Fibroblast of skin of left biceps (primary cell): ENCODE measurements at regions not wholly inside any gene's neighbourhood (a gene's known extent, or its start where the extent isn't known, plus 50 kb on each side); places are given as distances from the start of the nearest gene placed in this dataset.

Source experiments
- DNase-seq, 2 experiments: peaks; one replicate each; pipeline ENCODE4 v3.0.0-alpha.2; 2013; ENCODE audit warnings: low read depth in 2 of 2

DNA sequence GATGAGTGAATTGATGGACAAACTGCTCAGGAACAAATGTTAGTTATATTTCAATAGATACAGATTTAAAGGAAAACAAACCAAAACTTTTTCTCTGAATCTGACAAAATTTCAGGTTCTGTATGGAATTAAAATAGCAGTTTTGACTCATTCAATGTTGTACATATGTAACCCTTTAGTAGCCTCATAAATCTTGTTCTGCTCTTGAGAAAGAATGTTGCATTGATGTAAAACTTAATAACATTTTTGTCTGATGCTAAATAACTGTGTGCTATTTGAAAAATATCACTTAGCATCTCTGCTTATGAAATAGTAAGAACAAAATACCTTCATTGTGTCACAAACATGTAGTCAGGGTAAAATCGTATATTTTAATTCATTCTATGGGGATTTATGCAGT lies 168.9 kb upstream of the NOVA1 start:
- DNase-seq, result no peak

DNA sequence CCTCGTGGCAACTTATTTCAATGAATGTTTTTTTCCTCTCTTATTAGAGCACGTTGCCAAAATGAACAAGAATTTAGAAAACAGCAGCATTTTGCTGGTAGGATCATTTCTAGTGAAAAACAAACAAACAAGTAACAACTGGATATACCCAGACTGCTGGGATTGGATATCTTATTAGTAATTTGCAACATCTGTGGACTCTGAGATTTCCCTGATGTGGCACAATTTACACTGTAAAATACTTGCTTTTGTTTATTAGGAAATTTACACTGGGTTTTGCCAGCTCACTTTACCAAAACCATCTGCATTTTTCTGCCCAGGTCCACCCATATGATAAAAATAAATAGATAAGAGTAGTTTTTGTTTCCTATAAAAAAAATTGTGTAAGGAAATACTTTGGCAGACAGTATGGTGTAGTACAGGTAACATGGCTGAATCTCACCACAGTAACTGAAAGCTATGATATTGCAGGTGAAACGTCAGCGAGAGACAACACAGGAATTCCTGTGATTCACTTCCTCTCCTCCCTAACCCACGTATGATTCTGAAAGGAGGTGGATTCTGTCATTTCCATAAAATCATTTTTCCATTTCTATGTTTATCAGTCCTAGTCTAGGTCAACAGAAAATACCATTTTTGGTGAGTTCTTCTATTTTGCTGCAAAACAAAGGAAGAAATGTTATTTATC lies 176.2 kb upstream of the NOVA1 start:
- DNase-seq, result no peak

DNA sequence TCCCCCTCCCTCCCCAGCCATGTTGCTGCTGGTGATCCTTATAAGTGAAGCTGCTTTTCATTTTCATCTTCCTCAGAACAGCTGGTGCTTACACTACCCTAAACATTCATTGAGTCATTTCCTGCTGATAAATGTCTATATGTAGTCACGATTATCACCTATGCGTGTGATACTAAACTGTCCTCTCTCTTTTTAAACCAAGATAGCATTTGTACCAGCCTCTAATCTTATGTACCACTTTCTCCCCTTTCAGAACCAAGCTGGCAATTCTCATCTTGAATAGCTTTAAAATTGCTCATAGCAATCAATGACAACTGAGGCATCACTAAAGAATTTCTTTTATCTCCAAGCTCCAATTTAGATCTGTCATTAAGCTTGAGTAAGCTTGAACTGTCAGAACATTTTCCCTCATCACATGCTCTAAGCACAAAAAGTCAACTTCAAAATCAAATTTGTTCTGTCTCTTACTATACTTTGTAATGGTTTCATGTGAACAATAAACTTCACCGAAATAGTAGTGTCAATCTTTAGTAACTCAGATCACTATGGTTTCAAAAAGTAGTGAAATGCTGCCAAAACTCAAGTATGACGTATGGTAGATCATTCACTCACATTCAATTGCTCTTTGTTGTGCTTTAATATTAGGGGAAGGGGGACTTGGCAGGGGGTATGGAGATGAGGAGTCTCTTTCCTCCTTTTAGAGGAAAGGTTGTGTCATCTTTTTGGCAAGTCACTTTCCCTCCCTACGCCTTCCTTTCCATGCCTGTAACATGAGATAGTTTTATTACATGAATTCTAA lies 178.1 kb upstream of the NOVA1 start:
- DNase-seq, result no peak

DNA sequence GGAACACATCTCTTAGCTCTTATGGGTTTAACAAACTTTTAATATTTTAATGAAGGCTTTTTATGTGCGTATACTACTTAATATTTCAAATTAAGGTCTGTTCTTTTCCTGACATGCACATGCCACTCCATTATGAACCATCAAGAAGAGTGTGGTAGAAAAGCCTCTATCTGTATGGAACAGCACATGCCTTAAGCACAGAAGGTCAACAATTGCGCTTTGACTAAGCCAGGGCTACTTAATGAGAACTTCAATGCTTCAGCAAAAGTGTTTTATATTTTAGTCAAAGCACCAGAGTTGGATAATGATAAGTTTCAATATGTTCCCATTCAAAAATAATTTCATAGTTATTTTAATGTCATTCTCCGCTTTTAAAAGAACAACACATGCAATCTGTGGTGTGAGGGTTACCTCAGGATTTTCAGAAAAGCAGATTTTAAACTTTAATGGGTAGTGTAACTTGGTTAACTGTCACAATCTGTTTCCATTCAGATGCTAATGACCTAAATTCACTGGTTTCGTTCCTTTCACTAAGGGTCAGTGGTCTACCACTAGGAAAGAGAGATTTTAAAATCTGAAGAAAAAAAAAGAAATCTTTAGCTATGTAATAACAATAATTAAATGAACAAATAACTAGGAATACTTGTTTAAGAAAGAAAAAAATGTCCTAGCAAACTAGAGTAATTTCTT lies 193.4 kb upstream of the NOVA1 start:
- DNase-seq, result no peak

DNA sequence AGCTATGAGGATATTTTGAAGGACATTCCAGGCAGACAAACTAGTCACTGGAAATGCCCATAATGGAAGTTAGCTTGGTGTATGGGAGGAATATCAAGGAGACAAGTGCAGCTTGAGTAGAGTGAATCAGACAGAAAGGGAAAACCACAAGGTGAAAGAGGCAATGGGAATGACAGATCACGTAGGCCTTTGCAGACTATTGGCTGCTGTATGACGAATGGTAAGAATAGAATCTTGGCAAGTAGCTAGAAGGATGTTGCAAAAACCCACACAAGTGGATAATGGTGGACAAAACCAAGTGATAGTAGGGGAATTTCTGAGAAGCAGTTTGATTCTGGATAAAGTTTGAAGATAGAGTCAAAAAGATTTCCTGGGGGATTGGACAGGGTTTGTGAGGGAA lies 196.9 kb upstream of the NOVA1 start:
- DNase-seq, result peak in 1 of 2 experiments; percentile 4

DNA sequence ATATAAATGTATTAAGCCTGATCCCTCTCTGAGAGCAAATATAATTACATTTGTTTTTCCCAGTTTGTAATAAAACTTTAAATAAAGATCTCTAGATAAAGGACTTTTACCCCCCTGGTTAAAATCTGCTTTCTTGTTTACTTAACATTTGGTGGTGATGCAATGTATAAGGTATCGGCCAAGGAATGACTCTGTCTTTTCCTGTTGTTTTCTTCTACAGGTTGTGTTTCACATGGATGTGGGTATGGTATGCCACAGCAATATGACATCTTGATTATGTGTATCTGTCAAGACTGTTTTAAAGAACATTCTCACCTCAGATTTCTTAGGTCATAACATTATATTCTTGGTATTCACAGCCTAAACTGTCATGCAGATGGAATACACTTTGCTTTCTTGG lies 210.6 kb upstream of the NOVA1 start:
- no peak for DNase-seq

DNA sequence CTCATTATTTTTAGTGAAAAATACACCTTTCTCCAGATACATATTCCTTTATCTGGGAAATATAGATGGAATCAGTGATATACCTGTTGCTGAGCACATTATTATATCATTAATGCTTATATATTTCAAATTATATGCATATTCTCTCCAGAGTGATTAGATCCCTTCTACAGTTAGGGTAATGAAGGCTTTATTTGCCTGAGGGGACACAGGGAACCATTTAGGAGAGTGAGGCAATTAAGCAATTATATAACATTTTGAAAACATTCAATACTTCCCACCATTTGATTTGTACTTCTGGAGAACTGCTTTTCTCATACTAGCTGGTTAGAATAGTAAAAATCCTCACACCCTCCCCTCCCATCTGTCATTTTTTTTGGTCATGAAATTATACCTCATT lies 212.8 kb upstream of the NOVA1 start:
- DNase-seq, result no peak

DNA sequence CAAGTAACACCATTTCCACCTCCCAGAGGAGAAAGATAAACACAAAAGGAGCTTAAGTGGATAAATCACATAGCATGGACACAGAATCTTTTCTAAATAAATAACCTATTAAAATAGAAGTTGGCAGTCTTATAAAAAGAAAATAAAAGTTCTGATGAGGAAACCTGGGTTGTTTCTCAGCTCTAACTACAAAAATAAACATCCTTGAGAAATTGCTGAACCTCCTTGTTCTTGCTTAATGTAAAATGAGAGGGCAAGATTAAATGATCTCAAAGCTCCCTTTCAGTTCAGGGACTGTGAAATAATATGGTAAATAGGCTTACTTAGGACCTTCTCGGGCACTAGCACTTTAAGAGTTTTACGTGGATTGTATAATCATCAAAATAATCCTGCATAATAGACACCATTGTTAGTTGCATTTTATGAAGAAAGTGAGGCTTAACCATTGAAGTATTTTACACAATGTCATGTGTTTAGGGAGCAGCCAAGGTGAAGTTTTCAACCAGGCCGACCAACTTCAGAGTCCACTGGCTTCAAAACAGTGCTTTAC lies 214.0 kb upstream of the NOVA1 start:
- DNase-seq, result no peak

DNA sequence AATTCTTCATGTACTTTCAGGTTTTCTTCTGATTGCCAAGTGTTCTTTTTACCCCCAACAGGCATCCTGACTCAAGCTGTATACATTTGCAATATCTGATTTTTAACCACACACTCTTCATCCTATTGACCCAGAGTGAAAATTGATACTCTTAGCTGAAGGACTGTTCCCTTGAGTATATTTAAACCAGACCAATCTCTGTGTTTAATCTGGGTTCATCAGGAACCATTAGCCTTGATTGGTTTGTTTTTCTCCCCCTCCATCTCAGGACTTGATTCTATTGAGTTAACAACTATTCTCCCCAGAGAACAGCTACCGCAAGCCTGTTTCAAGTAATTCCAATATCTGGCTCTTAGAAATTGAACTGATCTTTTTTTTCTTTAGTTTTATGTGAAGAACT lies 222.3 kb upstream of the NOVA1 start:
- DNase-seq, result peak; percentile 49

DNA sequence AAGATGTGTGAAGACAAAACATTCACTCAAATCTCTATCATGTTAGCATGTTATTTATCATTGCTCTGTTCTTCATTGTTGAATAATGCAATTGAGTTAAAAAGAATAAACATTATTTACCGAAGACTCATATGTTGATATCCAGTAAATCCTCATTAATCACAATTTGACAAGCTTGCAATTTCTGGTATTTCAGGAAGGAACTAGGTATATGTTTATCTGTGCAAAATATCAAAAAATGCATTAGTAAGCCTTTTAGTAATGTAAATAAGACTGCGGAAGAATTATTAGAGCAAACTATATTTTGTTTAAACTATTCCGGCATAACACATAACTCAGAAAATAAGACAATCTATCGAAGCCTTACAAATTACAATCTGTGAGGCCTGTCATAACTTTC lies 222.7 kb upstream of the NOVA1 start:
- DNase-seq, result no peak

DNA sequence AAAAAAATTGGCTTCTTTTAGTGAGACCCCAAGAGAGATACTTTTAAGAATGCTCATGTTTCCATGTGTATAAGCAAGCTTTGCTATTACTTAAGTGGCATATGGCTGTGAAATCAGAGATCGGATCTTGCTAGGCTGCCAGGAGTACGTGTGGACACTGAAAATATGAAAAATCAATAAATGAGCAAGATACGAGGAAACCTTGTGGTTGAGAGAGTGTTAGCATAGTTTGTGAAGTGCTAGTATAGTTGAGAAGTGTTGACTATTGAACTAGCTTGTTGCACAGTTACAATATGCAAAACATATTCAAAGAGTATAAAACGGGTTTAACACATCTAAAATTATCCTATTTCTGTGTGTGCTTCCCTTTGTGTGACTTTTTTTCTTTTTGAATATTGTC lies 230.9 kb upstream of the NOVA1 start:
- DNase-seq, result no peak

DNA sequence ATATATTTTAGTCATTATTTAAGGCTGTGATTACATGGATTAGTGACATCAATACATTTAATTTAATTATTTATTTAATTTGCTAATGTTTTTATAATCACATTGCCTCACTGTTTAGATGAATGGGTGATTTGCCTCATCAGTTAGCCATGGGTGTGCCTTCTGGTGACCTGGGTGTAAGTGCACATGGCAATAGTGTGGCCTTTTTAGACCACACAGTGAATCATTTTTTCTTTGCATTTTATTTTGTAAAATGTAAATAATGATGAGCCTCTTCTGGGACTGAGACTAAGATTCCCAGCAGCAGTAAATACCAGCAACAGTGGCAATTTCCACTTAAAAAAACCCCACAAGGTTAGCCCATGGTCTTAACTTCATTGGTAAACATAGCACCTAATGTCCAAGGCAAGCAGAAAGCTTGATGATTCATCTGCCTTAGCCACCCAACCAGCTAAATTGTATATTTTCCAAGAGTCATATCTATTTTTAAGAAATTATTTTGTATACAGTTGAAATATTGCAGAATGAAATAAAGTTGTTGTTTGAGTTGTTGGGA lies 235.9 kb upstream of the NOVA1 start:
- DNase-seq, result no peak

DNA sequence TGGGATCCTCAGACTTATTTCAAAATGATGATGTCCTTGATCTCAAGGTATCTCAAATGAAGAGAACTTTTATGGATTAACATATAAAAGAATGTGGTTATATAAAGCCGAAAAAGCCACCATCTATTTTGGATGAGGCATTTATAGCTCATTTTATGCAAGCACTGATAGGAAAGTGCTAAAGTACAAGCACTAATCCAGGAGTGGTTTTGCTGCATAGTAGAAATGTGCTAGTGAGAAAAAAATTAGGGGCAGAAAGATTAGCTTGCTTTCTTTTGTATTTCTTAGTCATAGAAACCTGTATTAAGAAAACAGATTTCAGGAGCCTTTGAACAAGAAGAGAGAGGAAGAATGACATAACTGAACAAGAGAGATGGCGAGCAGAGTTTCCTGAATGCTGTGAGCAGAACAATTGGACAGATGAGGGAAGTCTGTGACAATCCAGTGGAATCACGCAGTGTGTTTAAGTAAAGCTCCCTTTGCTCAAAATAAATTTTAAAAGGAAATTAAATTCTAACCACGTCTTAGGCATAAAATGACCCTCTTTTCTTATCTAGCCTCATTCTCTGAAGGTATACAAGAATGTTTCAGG lies 238.2 kb upstream of the NOVA1 start:
- no peak for DNase-seq

DNA sequence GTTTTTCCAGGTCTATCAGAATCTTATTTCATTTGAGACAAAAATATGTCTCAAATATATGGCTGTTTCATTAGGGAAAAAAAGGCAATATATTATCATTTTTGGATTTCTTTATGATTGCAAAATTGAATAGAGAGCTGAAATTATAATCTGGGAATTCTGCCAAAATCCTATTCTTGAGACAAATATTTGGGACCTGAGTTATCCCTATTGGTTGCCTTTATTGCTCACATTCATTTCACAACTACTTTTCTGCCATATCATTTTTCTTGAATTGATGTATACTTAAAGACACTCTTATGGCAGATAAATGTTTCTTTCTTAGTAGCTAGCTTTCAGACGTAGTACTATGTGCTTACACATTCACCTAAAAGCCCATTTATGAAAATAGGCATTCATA lies 241.6 kb upstream of the NOVA1 start:
- no peak for DNase-seq

DNA sequence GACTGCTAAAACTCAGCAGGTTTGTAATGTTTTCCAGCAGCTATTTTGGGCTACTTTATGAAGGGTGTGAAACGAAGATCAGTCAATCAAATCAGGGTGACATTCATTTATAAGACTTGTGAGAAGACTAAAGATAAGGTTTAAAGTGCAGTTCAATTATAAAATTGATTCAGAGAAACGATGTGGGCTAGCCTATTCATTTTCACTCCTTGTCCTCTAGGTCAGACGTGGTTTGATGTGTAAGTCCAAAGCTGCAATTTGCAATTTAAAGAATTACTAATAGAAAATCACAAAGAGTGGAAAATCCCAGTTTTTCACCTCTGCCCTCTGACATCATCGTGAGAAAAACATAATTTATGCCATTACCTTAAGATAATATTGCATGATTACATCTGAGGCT lies 243.5 kb upstream of the NOVA1 start:
- DNase-seq, result no peak

DNA sequence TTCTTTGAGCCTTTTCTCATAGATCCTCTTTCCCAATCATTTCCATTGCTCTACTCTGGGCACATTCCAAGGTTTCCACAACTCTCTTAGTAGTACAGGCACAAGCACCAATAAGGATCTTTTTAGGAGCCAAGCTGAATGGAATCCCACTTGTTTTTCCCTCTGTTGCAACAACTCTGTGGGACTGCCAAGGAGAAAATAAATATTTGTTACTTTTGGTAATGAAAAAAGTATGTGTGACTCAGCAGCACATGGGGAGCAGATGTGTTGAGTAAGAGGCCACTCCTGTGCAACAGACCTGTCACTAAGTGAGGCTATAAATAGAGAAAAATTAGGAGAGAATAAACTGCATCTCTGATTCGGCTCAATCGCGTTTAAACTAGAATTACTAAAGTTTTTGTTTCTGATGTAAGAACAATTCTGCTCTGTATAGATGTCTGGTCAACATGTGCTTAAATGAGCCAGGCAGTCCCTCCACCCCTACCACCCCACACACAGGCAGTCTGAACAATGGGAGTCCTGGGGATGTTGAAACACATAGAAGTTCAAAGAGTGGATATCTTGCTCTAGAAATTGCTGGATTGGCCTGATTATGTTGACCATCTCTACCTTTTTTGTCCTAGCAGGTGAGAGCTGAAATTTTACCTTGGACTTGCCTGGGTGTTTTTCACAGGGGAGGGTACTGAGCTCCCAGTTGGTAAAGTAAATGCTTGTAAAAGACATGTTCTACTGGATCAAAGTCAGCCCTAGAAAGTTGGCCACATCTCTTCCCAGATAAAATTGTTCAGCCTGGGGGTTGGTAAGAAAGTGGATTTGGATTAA lies 244.3 kb upstream of the NOVA1 start:
- DNase-seq, result peak; percentile 97

DNA sequence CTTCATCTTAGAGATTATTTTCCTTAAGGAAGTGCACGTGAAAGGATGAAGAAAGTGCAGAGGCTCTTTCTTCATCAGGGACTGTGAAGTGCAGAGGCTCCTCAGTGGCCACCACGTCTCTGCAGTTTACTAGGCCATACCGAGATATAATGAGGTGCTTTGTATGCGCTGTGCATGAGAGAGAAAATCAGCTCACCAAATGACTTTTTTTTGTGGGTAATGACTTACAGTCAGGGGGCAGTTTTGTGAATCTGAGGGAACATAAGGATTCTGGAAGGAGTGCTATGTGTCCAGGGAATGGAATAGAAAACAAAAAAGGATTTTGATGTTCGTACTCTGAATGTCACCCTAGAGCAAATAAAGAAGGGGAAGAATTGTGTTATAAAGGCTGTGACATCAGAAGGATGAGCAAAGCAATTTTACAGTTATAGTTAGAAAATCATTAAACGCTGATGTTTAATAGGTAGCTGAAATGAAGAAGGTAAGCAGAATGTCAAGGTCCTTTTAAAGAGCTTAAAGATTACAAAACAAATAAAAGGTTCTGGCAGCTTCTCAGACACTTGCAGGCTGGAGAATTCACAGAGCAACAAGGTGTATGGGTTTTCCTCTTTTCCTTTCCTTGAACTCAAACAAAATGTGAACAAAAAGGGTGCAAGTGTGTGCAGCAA lies 247.5 kb upstream of the NOVA1 start:
- DNase-seq, result no peak

DNA sequence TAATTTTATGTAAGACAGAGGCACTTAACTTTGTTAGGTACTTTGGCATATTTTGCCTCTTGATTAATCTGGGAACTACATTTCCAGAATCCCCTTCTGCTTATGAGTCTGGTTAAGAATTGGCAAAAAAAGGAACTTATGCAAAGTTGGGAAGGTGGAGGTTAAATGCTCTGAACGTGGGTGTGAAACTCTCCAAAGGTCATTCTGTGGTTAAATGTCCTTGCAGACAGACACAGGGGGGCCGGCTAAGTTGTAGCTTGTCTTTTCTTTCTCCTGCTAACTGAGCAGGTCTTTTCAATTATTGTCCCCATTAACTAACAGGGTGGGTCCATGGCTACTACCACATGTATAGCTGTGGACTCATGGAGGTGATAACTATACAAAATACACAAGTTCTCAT lies 248.6 kb upstream of the NOVA1 start:
- no peak for DNase-seq

DNA sequence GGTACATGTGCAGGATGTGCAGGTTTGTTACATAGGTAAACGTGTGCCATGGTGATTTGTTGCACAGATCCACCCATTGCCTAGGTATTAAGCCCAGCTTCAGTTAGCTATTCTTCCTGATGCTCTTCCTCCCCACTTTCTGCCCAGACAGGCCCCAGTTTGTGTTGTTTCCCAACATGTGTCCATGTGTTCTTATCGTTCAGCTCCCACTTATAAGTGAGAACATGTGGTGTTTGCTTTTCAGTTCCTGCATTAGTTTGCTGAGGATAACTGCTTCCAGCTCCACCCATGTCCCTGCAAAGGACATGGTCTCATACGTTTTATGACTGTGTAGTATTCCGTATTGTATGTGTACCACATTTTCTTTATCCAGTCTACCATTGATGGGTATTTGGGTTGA lies 251.7 kb upstream of the NOVA1 start:
- DNase-seq, result no peak

DNA sequence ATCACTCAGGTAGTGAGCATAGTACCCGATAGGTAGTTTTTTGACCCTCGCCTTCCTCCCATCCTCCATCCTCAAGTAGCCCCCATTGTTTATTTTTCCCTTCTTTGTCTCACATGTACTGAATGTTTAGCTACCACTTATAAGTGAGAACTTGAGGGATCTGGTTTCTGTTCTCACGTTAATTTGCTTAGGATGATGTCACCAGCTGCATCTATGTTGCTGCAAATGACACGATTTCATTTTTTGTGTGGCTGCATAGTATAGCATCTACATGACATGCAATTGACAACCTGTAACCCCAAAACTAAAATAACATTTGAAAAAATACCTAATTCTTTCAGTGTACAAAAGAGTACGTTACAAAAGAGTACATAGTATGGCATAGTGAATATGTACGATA lies 254.0 kb upstream of the NOVA1 start:
- DNase-seq, result no peak
